Cardiac muscle cell (in vitro differentiated cells and primary cell): ENCODE measurements at regions not wholly inside any gene's neighbourhood (a gene's known extent, or its start where the extent isn't known, plus 50 kb on each side); places are given as distances from the start of the nearest gene placed in this dataset.

Source experiments
- DNase-seq, 2 donors: peaks; one replicate each; pipeline versions ENCODE4 v3.0.0 to v3.0.0-alpha.2; 2010 to 2017; ENCODE audit warnings: low read depth in 1 of 2, low spot score in 1 of 2
- H3K27ac ChIP-seq: fragments of 200-600 bp; sonication (generic); 2 replicates; pipeline ENCODE4 v1.5.1; 2016
- H3K27me3 ChIP-seq: fragments of 200-600 bp; sonication (generic); 2 replicates; pipeline ENCODE4 v1.6.0; 2016; ENCODE audit warnings: control low read depth
- H3K36me3 ChIP-seq: fragments of 200-600 bp; sonication (generic); 2 replicates; pipeline ENCODE4 v1.5.1; 2016; ENCODE audit warnings: control low read depth
- H3K4me1 ChIP-seq: fragments of 200-600 bp; sonication (generic); 2 replicates; pipeline ENCODE4 v1.8.1; 2017; ENCODE audit warnings: low read depth, mild to moderate bottlenecking, mixed run types
- H3K4me3 ChIP-seq: fragments of 200-600 bp; sonication (generic); 2 replicates; pipeline ENCODE4 v1.5.1; 2016; ENCODE audit warnings: mild to moderate bottlenecking
- H3K9me3 ChIP-seq: fragments of 200-600 bp; sonication (generic); 2 replicates; pipeline ENCODE4 v1.5.1; 2017; ENCODE audit warnings: low read depth, mild to moderate bottlenecking, control low read depth
- TF ChIP-seq, protein P1 (sequence below): IDR thresholded peaks from 2 replicates; pipeline ENCODE4 v1.5.1; 2012; ENCODE audit warnings: low read depth, mild to moderate bottlenecking, low read length

- Histone ChIP-seq H3K9me3 (no peaks in the 10 kb centered on the region), H3K4me3 (no peak overlapping the region), H3K36me3 (no peaks in the 10 kb centered on the region), H3K4me1 (no peaks in the 10 kb centered on the region), H3K27me3 (no peaks in the 10 kb centered on the region), H3K27ac (no peak overlapping the region)
- no peak for DNase-seq
- TF ChIP-seq, protein P1, sequence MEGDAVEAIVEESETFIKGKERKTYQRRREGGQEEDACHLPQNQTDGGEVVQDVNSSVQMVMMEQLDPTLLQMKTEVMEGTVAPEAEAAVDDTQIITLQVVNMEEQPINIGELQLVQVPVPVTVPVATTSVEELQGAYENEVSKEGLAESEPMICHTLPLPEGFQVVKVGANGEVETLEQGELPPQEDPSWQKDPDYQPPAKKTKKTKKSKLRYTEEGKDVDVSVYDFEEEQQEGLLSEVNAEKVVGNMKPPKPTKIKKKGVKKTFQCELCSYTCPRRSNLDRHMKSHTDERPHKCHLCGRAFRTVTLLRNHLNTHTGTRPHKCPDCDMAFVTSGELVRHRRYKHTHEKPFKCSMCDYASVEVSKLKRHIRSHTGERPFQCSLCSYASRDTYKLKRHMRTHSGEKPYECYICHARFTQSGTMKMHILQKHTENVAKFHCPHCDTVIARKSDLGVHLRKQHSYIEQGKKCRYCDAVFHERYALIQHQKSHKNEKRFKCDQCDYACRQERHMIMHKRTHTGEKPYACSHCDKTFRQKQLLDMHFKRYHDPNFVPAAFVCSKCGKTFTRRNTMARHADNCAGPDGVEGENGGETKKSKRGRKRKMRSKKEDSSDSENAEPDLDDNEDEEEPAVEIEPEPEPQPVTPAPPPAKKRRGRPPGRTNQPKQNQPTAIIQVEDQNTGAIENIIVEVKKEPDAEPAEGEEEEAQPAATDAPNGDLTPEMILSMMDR = no peak
Observed at GRCh38 chr14:98226411-98226810, 1045.6 kb downstream of the BCL11B start.

DNA sequence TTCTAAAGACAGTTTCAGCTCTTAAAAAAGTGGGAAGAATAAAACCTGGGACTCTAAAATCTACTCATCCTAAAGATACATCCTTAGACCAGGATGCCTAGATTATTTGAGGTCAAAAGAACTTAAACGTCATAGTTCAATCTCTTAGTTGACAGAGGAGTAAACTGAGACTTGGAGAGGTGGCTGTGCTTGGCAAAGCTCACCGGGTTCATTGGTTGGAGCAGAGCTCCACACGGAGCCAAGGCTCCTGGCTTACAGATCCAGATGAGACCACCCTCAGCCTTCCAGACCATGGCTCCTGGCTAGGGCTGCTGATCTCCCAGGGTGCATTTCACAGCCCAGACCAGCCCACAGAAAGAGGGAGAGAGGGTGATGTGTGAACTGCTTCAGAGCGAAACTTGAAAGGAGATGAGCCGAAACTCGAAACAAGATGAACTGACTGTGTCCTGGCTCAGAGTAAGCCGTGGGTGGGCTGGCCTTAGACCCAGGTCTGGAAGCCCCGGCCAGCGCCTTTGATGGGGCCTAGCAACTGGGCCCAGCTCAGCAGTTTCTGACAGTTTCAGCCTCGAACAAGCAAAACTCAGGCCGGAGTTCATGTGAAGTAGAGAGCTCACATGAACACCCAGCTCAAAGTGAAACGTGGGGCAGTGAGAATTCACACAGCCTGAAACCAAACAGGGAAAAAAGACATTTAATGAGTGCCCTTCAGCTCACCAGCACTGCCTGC lies 1044.8 kb downstream of the BCL11B start:
- no peaks in the 10 kb centered on the region for H3K9me3 ChIP-seq
- DNase-seq = no peak
- H3K27me3 ChIP-seq = no peaks in the 10 kb centered on the region
- TF ChIP-seq, protein P1 = no peak
- no peak overlapping the region for H3K27ac ChIP-seq
- no peaks in the 10 kb centered on the region for H3K36me3 ChIP-seq
- H3K4me1 ChIP-seq = no peaks in the 10 kb centered on the region
- no peak overlapping the region for H3K4me3 ChIP-seq

GRCh38 chr14:98227727-98228111 lies 1044.3 kb downstream of the BCL11B start:
- no peak for DNase-seq
- no peak overlapping the region for H3K4me3 ChIP-seq
- no peaks in the 10 kb centered on the region for H3K9me3 ChIP-seq
- no peaks in the 10 kb centered on the region for H3K4me1 ChIP-seq
- TF ChIP-seq, protein P1 = no peak
- H3K27me3 ChIP-seq = no peaks in the 10 kb centered on the region
- H3K27ac ChIP-seq = no peak overlapping the region
- H3K36me3 ChIP-seq = no peaks in the 10 kb centered on the region

GRCh38 chr14:98229656-98230366 lies 1042.2 kb downstream of the BCL11B start:
- DNase-seq = no peak
- Histone ChIP-seq H3K27me3 (no peaks in the 10 kb centered on the region), H3K4me1 (no peaks in the 10 kb centered on the region), H3K4me3 (no peak overlapping the region), H3K27ac (no peak overlapping the region), H3K36me3 (no peaks in the 10 kb centered on the region), H3K9me3 (no peaks in the 10 kb centered on the region)
- TF ChIP-seq, protein P1 = no peak

GRCh38 chr14:98230411-98230810 lies 1041.6 kb downstream of the BCL11B start:
- Histone ChIP-seq H3K9me3 (no peaks in the 10 kb centered on the region), H3K27me3 (no peaks in the 10 kb centered on the region), H3K36me3 (no peaks in the 10 kb centered on the region), H3K27ac (no peak overlapping the region), H3K4me1 (no peaks in the 10 kb centered on the region), H3K4me3 (no peak overlapping the region)
- no peak for DNase-seq
- TF ChIP-seq, protein P1 = no peak
